GM23338 (cell line): ENCODE measurements at regions not wholly inside any gene's neighbourhood (a gene's known extent, or its start where the extent isn't known, plus 50 kb on each side); places are given as distances from the start of the nearest gene placed in this dataset.

Experiments used
- ATAC-seq: fragments of 200-7000 bp; cut with Tn5 transposase; 3 replicates; pipeline ENCODE4 v1.9.1; 2020
- DNase-seq: peaks from one replicate; pipeline ENCODE4 v3.0.0-alpha.2; 2015; ENCODE audit warnings: low spot score
- H2AFZ ChIP-seq: fragments of 200-600 bp; sonication (generic); 2 replicates; pipeline ENCODE4 v1.8.0; 2016; ENCODE audit warnings: antibody characterized with exemption, mild to moderate bottlenecking, moderate library complexity
- H3F3A ChIP-seq: fragments of 200-600 bp; sonication (generic); replicated peaks from 2 replicates; pipeline ENCODE4 v1.8.0; 2017; ENCODE audit warnings: antibody characterized with exemption, mixed run types, low read depth
- H3K27ac ChIP-seq: fragments of 200-600 bp; sonication (generic); 2 replicates; pipeline ENCODE4 v1.6.1; 2016; ENCODE audit warnings: low read depth
- H3K27me3 ChIP-seq: fragments of 200-600 bp; sonication (generic); 2 replicates; pipeline ENCODE4 v1.8.0; 2016; ENCODE audit warnings: mild to moderate bottlenecking, mixed run types, moderate library complexity; ENCODE audit not compliant: insufficient read depth
- H3K36me3 ChIP-seq: fragments of 200-600 bp; sonication (generic); 2 replicates; pipeline ENCODE4 v1.8.0; 2016; ENCODE audit warnings: mild to moderate bottlenecking; ENCODE audit not compliant: insufficient read depth
- H3K4me1 ChIP-seq: fragments of 200-600 bp; sonication (generic); 2 replicates; pipeline ENCODE4 v1.8.0; 2016; ENCODE audit warnings: mild to moderate bottlenecking, moderate library complexity; ENCODE audit not compliant: insufficient read depth
- H3K4me2 ChIP-seq: fragments of 200-600 bp; sonication (generic); 2 replicates; pipeline ENCODE4 v1.7.1; 2017; ENCODE audit warnings: mixed run types
- H3K4me3 ChIP-seq: fragments of 200-600 bp; sonication (generic); 2 replicates; pipeline ENCODE4 v1.6.1; 2016; ENCODE audit warnings: mixed run types
- H3K79me2 ChIP-seq: fragments of 200-600 bp; sonication (generic); replicated peaks from 2 replicates; pipeline ENCODE4 v1.8.0; 2017; ENCODE audit warnings: mild to moderate bottlenecking; ENCODE audit not compliant: insufficient read depth
- H3K9me2 ChIP-seq: fragments of 200-600 bp; sonication (generic); 2 replicates; pipeline ENCODE4 v1.8.0; 2017; ENCODE audit not compliant: insufficient read depth
- H4K20me1 ChIP-seq: fragments of 200-600 bp; sonication (generic); replicated peaks from 2 replicates; pipeline ENCODE4 v1.8.0; 2017; ENCODE audit warnings: mild to moderate bottlenecking; ENCODE audit not compliant: insufficient read depth
- H3K27ac Mint-ChIP-seq: 2 replicates; pipeline ENCODE4 v1.8.0; 2020; ENCODE audit warnings: inconsistent platforms, mild to moderate bottlenecking, moderate library complexity, mixed read lengths
- H3K27me3 Mint-ChIP-seq: 3 replicates; pipeline ENCODE4 v1.8.0; 2022; ENCODE audit warnings: low read depth, mild to moderate bottlenecking, moderate library complexity, mixed read lengths, inconsistent platforms; ENCODE audit not compliant: insufficient read depth, poor library complexity
- H3K36me3 Mint-ChIP-seq: 3 replicates; pipeline ENCODE4 v1.8.0; 2021; ENCODE audit warnings: low read depth, mild to moderate bottlenecking, inconsistent platforms, moderate library complexity, mixed read lengths
- H3K4me1 Mint-ChIP-seq: 3 replicates; pipeline ENCODE4 v1.8.0; 2020; ENCODE audit warnings: mild to moderate bottlenecking, inconsistent platforms, mixed read lengths
- H3K4me3 Mint-ChIP-seq: 3 replicates; pipeline ENCODE4 v1.8.0; 2021; ENCODE audit warnings: moderate library complexity, mild to moderate bottlenecking, inconsistent platforms, mixed read lengths
- H3K9me3 Mint-ChIP-seq: 3 replicates; pipeline ENCODE4 v1.8.0; 2020; ENCODE audit warnings: moderate library complexity, mild to moderate bottlenecking, inconsistent platforms, mixed read lengths
- CREB1 ChIP-seq: fragments of 250-450 bp; sonication (Bioruptor Pico); IDR thresholded peaks from 2 replicates; pipeline ENCODE4 v1.5.0; 2020; ENCODE audit warnings: low read depth, mild to moderate bottlenecking, moderate library complexity
- CTCF ChIP-seq, 2 experiments: fragments of 200-600 bp in 1 of 2; sonication (generic) in 1 of 2; conservative IDR thresholded peaks; 2 replicates each; pipeline versions ENCODE4 v1.5.1 to v1.6.1; 2016 to 2017; ENCODE audit warnings: antibody characterized with exemption in 2 of 2, low read depth in 2 of 2, mild to moderate bottlenecking in 2 of 2, moderate library complexity in 1 of 2
- EZH2 ChIP-seq: fragments of 200-600 bp; sonication (generic); IDR thresholded peaks from one replicate; pipeline ENCODE4 v1.8.0; 2017; ENCODE audit warnings: antibody characterized with exemption, mild to moderate bottlenecking, low read depth; ENCODE audit not compliant: unreplicated experiment
- EZH2phosphoT487 ChIP-seq: fragments of 200-600 bp; sonication (generic); IDR thresholded peaks from one replicate; pipeline ENCODE4 v1.8.1; 2018; ENCODE audit warnings: antibody characterized with exemption; ENCODE audit not compliant: unreplicated experiment
- JUNB ChIP-seq: IDR thresholded peaks from one replicate; pipeline ENCODE4 v1.6.1; 2016; ENCODE audit warnings: antibody characterized with exemption; ENCODE audit not compliant: unreplicated experiment
- NANOG ChIP-seq: IDR thresholded peaks from 2 replicates; pipeline ENCODE4 v1.6.1; 2016; ENCODE audit warnings: antibody characterized with exemption, borderline replicate concordance
- POLR2AphosphoS5 ChIP-seq: IDR thresholded peaks from 2 replicates; pipeline ENCODE4 v1.6.1; 2016; ENCODE audit warnings: antibody characterized with exemption, low read depth
- REST ChIP-seq: IDR thresholded peaks from one replicate; pipeline ENCODE4 v1.6.1; 2018; ENCODE audit warnings: antibody characterized with exemption; ENCODE audit not compliant: unreplicated experiment
- STAT1 ChIP-seq: IDR thresholded peaks from one replicate; pipeline ENCODE4 v1.6.1; 2016; ENCODE audit warnings: antibody characterized with exemption; ENCODE audit not compliant: unreplicated experiment
- ZNF331 ChIP-seq: fragments of 250-450 bp; sonication (Bioruptor Pico); IDR thresholded peaks from 2 replicates; pipeline ENCODE4 v1.5.0; 2020; ENCODE audit warnings: low read depth, mild to moderate bottlenecking, moderate library complexity
- ZNF462 ChIP-seq: fragments of 250-450 bp; sonication (Bioruptor Pico); IDR thresholded peaks from 2 replicates; pipeline ENCODE4 v1.5.0; 2020; ENCODE audit warnings: mild to moderate bottlenecking, moderate library complexity

GRCh38 chrX:8273451-8273895 is 102.4 kb upstream of the VCX2 start:
- Mint-ChIP-seq H3K36me3 (no peaks in the 10 kb centered on the region), H3K27ac (no peak overlapping the region), H3K27me3 (no peaks in the 10 kb centered on the region), H3K9me3 (peaks cover 4% of the 10 kb centered on the region; the same call in 2 of the 3 replicates), H3K4me1 (no peaks in the 10 kb centered on the region), H3K4me3 (no peak overlapping the region)
- DNase-seq (no peak), ATAC-seq (no peak)
- no peaks in the 10 kb centered on the region for H3F3A ChIP-seq
- no peaks in the 10 kb centered on the region for H3K27me3 ChIP-seq
- H3K4me3 ChIP-seq = no peak overlapping the region
- TF ChIP-seq POLR2AphosphoS5 = no peak
- TF ChIP-seq CTCF (conservative IDR thresholded peaks at IDR 0.05; ENCODE audit: low read depth in 2 of 2) = no peak
- no peak for TF ChIP-seq CREB1 (CRISPR knock-in tag)
- TF ChIP-seq EZH2 = no peak
- no peak for TF ChIP-seq REST
- TF ChIP-seq STAT1 = no peak
- no peak overlapping the region for H3K27ac ChIP-seq
- peaks cover 3% of the 10 kb centered on the region; the same call in 1 of the 2 replicates for H3K4me1 ChIP-seq
- H4K20me1 ChIP-seq = no peaks in the 10 kb centered on the region
- no peaks in the 10 kb centered on the region for H3K36me3 ChIP-seq
- no peak overlapping the region for H2AFZ ChIP-seq
- H3K79me2 ChIP-seq = no peaks in the 10 kb centered on the region
- no peaks in the 10 kb centered on the region for H3K9me2 ChIP-seq
- H3K4me2 ChIP-seq = no peak overlapping the region

GRCh38 chrX:8274170-8274569 is 103.1 kb upstream of the VCX2 start:
- Mint-ChIP-seq H3K9me3 (peaks cover 4% of the 10 kb centered on the region; the same call in 2 of the 3 replicates), H3K27me3 (no peaks in the 10 kb centered on the region), H3K27ac (no peak overlapping the region), H3K36me3 (no peaks in the 10 kb centered on the region), H3K4me3 (no peak overlapping the region), H3K4me1 (no peaks in the 10 kb centered on the region)
- no peak overlapping the region for H3K4me2 ChIP-seq
- DNase-seq (no peak), ATAC-seq (no peak)
- H3K27me3 ChIP-seq = no peaks in the 10 kb centered on the region
- no peaks in the 10 kb centered on the region for H3K9me2 ChIP-seq
- peaks cover 4% of the 10 kb centered on the region; the same call in 1 of the 2 replicates for H3K4me1 ChIP-seq
- H3K36me3 ChIP-seq = no peaks in the 10 kb centered on the region
- H3K79me2 ChIP-seq = no peaks in the 10 kb centered on the region
- no peaks in the 10 kb centered on the region for H4K20me1 ChIP-seq
- no peak overlapping the region for H3K4me3 ChIP-seq
- no peaks in the 10 kb centered on the region for H3F3A ChIP-seq
- no peak overlapping the region for H3K27ac ChIP-seq
- TF ChIP-seq ZNF462 (CRISPR knock-in tag) (no peak), JUNB (no peak), EZH2phosphoT487 (no peak), ZNF331 (CRISPR knock-in tag) (no peak), STAT1 (no peak), EZH2 (no peak), NANOG (no peak)
- H2AFZ ChIP-seq = no peak overlapping the region
